ENCODE measurements at regions not wholly inside any gene's neighbourhood (a gene's known extent, or its start where the extent isn't known, plus 50 kb on each side); places are given as distances from the start of the nearest gene placed in this dataset.

DNA sequence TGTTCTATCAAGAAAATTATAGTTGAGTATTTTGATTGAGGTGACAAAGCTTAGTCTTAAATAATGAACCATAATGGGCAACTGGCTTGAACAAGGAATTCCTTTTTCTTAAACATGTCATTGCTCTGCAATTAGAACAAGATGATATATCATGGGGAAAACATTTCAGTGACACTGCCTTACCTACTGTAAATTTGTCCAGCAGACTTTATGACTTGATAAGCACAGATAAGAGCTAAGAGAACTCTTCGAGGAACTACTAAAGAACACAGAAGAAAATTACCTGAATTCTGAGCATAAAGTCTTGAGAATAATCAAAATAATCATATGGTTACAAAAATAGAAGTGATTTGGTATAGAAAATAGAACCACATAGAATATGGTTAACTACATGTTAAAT, 257.8 kb downstream of the PDHA2 start:
- Histone ChIP-seq H3K36me3 (ENCODE audit: insufficient read depth, low read length) (no peaks in the 10 kb centered on the region), H4K20me1 (ENCODE audit: insufficient read depth, low read length) (no peaks in the 10 kb centered on the region), H3K79me2 (ENCODE audit: insufficient read depth, low read depth, low read length) (no peaks in the 10 kb centered on the region), H3K9me3 (ENCODE audit: low read length) (no peaks in the 10 kb centered on the region), H3K9me2 (ENCODE audit: insufficient read depth, low read length) (no peaks in the 10 kb centered on the region), H3K4me1 (ENCODE audit: insufficient read depth, low read length, poor library complexity, severe bottlenecking) (no peaks in the 10 kb centered on the region), H3K4me2 (ENCODE audit: low read length) (no peak overlapping the region), H3K27ac (ENCODE audit: low read depth, low read length, poor library complexity, severe bottlenecking) (no peak overlapping the region), H2AFZ (ENCODE audit: low read length) (no peak overlapping the region), H3K4me3 (ENCODE audit: low read depth, low read length, poor library complexity, severe bottlenecking) (no peak overlapping the region)
- no TSS peak for BruUV-seq (replicated peaks)
- no peak for DNase-seq (ENCODE audit: low spot score)
- POLR2A ChIA-PET, result interaction anchor here (0.6 kb wide), 1 partner anchor 1153 kb away, joined by 3 read pairs; no protein-coding TSS in a partner anchor
- intact Hi-C loops (cut with micrococcal nuclease; ENCODE audit: unreplicated experiment), result no loop called here
- TF ChIP-seq, protein P1, sequence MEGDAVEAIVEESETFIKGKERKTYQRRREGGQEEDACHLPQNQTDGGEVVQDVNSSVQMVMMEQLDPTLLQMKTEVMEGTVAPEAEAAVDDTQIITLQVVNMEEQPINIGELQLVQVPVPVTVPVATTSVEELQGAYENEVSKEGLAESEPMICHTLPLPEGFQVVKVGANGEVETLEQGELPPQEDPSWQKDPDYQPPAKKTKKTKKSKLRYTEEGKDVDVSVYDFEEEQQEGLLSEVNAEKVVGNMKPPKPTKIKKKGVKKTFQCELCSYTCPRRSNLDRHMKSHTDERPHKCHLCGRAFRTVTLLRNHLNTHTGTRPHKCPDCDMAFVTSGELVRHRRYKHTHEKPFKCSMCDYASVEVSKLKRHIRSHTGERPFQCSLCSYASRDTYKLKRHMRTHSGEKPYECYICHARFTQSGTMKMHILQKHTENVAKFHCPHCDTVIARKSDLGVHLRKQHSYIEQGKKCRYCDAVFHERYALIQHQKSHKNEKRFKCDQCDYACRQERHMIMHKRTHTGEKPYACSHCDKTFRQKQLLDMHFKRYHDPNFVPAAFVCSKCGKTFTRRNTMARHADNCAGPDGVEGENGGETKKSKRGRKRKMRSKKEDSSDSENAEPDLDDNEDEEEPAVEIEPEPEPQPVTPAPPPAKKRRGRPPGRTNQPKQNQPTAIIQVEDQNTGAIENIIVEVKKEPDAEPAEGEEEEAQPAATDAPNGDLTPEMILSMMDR (conservative IDR thresholded peaks at IDR 0.05; ENCODE audit: low read length), result no peak
- no peak for TF ChIP-seq EZH2phosphoT487 (IDR thresholded peaks at IDR 0.05; ENCODE audit: borderline replicate concordance, low read depth, low read length)
- CTCF ChIA-PET (ENCODE audit: unreplicated experiment), result no interaction called here

DNA sequence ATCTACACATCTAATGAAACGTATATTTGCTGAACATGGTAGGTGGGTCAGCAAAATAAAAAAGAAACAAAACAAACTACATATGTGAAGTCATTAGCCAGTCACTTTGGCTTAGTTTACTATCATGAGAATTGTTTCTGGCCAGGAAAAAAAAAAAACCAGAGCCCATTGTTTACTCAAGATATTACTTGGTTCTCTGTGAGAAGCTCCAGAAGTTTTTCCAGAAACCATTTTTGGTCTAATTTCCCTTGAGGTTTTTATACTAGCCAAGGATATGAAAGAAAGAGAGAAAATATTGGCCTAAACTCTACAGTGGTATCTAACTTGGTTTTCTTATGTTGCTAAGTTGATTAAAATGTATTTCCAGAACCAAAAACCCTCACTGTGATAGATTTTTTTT, 259.1 kb downstream of the PDHA2 start:
- Histone ChIP-seq H2AFZ (ENCODE audit: low read length) (no peak overlapping the region), H3K4me1 (ENCODE audit: insufficient read depth, low read length, poor library complexity, severe bottlenecking) (no peaks in the 10 kb centered on the region), H3K79me2 (ENCODE audit: insufficient read depth, low read depth, low read length) (no peaks in the 10 kb centered on the region), H3K36me3 (ENCODE audit: insufficient read depth, low read length) (no peaks in the 10 kb centered on the region), H3K4me3 (ENCODE audit: low read depth, low read length, poor library complexity, severe bottlenecking) (no peak overlapping the region), H3K9me3 (ENCODE audit: low read length) (no peaks in the 10 kb centered on the region), H3K4me2 (ENCODE audit: low read length) (no peak overlapping the region), H3K27ac (ENCODE audit: low read depth, low read length, poor library complexity, severe bottlenecking) (no peak overlapping the region), H3K9me2 (ENCODE audit: insufficient read depth, low read length) (no peaks in the 10 kb centered on the region), H4K20me1 (ENCODE audit: insufficient read depth, low read length) (no peaks in the 10 kb centered on the region)
- POLR2A ChIA-PET, result no interaction called here
- no peak for TF ChIP-seq EZH2phosphoT487 (IDR thresholded peaks at IDR 0.05; ENCODE audit: borderline replicate concordance, low read depth, low read length)
- no peak for DNase-seq (ENCODE audit: low spot score)
- BruUV-seq (replicated peaks), result no TSS peak
- intact Hi-C loops (cut with micrococcal nuclease; ENCODE audit: unreplicated experiment), result no loop called here
- CTCF ChIA-PET (ENCODE audit: unreplicated experiment), result no interaction called here

- Histone ChIP-seq H3K4me2 (ENCODE audit: low read length) (no peak overlapping the region), H3K9me3 (ENCODE audit: low read length) (no peaks in the 10 kb centered on the region), H2AFZ (ENCODE audit: low read length) (no peak overlapping the region), H3K9me2 (ENCODE audit: insufficient read depth, low read length) (no peaks in the 10 kb centered on the region), H4K20me1 (ENCODE audit: insufficient read depth, low read length) (no peaks in the 10 kb centered on the region), H3K27ac (ENCODE audit: low read depth, low read length, poor library complexity, severe bottlenecking) (no peak overlapping the region), H3K4me1 (ENCODE audit: insufficient read depth, low read length, poor library complexity, severe bottlenecking) (no peaks in the 10 kb centered on the region), H3K36me3 (ENCODE audit: insufficient read depth, low read length) (no peaks in the 10 kb centered on the region), H3K79me2 (ENCODE audit: insufficient read depth, low read depth, low read length) (no peaks in the 10 kb centered on the region), H3K4me3 (ENCODE audit: low read depth, low read length, poor library complexity, severe bottlenecking) (no peak overlapping the region)
- TF ChIP-seq, protein P1 (conservative IDR thresholded peaks at IDR 0.05; ENCODE audit: low read length), result no peak
- TF ChIP-seq EZH2phosphoT487 (IDR thresholded peaks at IDR 0.05; ENCODE audit: borderline replicate concordance, low read depth, low read length), result no peak
- intact Hi-C loops (cut with micrococcal nuclease; ENCODE audit: unreplicated experiment), result no loop called here
- POLR2A ChIA-PET, result no interaction called here
- CTCF ChIA-PET (ENCODE audit: unreplicated experiment), result no interaction called here
- no peak for DNase-seq (ENCODE audit: low spot score)
- no TSS peak for BruUV-seq (replicated peaks)
Measured at GRCh38 chr4:96102541-96103026, 262.7 kb downstream of the PDHA2 start.

All from OCI-LY7 (cell line).